GM18508 (cell line): ENCODE measurements at regions not wholly inside any gene's neighbourhood (a gene's known extent, or its start where the extent isn't known, plus 50 kb on each side); places are given as distances from the start of the nearest gene placed in this dataset.
"Not testable (repeated sequence)": the region's sequence is repeated elsewhere in the genome, so short reads cannot be mapped to it uniquely, and the experiment has no call there.

Experiments
- ATAC-seq: cut with Tn5 transposase; IDR thresholded peaks from one replicate; pipeline ENCODE4 v1.9.1; 2021; ENCODE audit warnings: moderate number of reproducible peaks; ENCODE audit not compliant: insufficient read depth, unreplicated experiment

GRCh38 chr9:16052757-16053530, 500.1 kb downstream of the CCDC171 start:
- no peak for ATAC-seq

- ATAC-seq: no peak
Measured at GRCh38 chr9:16057541-16057940, 504.7 kb downstream of the CCDC171 start.

DNA sequence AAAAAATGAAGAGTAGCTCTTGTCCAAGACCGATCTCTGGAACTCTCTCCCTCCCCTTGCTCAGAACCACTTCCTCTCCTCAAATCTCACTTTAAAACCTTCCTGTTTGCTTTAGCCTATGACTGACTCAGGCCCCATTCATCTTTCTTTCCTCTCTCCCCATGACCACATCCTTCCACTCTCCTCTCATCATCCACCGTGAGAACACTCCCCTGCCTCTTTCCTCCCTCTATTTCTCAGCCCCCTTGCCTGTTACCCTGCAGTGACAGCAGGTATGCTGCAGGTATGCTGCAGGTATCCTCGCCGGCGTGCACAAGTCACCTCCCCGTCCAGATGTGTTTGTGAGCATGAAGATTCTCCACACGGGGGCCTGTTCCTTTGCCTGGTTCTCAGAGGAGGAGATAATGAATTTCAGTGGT, 505.3 kb downstream of the CCDC171 start:
- ATAC-seq: no peak

GRCh38 chr9:16060436-16061129, 507.7 kb downstream of the CCDC171 start:
- peak; percentile 47 for ATAC-seq

DNA sequence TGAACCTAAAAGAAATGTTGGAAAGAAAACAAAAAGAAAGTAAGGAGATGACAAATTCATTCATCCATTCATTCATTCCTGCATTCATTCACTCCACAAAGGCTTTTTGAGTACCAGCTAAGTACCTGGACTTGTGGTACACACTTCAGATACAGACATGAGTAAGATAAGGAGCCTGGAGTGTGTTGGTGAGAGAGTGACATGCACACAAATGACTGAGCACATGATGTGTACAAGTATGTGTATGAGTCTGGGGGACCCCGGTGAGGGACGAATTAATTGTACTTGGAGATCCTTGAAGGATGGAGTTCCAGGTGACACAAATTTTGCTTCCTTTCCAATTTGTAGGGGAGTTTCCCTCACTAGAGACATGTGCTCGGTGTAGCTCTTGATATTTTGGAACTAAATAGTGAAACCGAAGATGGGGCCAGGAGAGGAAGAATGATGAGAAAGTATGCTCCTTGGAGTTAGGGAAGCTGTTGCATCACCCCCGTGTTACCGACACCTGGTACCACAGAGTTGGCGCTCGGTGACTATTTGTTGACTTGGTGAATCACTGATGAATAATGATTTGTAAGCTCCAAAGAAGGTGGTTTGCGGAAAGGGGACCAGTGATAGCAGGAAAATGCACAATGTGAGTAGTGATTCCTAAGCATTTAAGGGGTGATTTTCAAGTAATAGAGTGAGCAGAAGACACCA, 509.8 kb downstream of the CCDC171 start:
- no peak for ATAC-seq

- no peak for ATAC-seq
Measured at GRCh38 chr9:16063241-16063591, 510.4 kb downstream of the CCDC171 start.

DNA sequence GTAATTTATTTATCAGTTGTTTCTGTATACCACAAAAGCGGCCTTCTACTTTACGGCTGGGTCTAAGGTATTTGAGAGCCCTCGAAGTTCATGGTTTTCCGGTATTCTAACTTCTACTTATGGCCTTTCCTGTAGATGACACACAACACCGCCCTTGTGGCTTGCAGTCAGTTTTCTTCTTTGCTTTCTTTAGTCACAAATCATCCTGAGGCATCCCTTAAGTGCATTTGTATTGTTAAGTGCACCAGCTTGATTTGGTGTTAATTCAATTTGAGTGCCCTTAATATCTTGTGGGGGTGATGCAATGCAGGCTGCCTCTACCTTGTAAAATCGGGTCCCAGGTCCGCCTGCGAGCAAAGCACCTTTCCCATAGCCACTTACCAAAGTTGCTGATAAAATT, 511.9 kb downstream of the CCDC171 start:
- ATAC-seq: no peak

DNA sequence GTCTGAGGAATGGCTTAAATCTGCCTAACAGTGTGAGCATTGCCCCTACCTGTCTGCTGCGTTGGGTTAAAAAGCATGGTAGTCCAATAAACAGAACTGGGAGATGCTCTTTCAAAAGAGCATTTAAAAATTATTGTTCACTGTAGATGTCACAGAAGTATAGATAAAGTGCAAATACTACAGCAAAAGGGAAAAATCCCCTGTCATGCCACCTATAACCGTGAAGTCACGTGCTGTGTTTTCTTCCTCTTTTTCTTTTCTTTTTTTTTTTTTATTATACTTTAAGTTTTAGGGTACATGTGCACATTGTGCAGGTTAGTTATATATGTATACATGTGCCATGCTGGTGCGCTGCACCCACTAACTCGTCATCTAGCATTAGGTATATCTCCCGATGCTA, 513.4 kb downstream of the CCDC171 start:
- not testable (repeated sequence) for ATAC-seq

DNA sequence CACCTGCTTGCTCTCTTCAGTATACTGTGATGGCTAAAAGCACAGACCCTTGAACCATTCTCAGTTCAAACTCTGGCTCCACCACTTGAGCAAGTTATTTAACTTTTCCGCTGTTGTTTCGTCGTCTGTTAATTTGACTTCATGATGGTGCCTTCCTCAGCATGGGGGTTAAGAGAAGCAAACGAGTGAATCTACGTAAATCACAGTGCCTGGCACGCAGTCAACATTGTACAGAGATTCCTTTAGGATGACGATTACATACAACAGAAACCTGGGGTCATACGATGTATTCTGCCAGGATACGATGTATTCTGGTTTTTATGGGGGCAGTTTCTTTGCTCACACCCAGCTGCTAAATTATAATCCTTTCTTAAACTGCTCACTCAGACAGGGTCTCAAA, 515.6 kb downstream of the CCDC171 start:
- ATAC-seq: no peak

DNA sequence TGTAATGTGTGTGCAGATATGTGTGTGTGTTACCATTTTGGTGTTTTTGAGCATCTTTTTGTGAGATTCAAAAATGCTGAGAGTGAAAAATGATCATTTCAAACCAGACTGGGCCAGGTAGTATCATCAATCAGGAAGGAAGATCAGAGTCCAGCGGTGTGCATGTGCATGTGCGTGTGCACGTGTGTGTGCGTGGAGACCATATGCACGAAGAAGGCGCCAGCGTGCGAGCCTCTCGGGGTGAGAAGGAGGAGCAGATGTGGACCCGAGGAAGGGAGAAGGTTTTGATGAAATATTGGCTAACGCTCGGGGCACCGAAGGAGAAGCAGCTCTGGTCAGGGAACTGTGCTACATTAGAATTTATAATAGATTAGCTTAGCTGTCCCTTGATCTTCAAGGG, 516.4 kb downstream of the CCDC171 start:
- no peak for ATAC-seq

- no peak for ATAC-seq
Measured at GRCh38 chr9:16069671-16070454, 517.0 kb downstream of the CCDC171 start.

DNA sequence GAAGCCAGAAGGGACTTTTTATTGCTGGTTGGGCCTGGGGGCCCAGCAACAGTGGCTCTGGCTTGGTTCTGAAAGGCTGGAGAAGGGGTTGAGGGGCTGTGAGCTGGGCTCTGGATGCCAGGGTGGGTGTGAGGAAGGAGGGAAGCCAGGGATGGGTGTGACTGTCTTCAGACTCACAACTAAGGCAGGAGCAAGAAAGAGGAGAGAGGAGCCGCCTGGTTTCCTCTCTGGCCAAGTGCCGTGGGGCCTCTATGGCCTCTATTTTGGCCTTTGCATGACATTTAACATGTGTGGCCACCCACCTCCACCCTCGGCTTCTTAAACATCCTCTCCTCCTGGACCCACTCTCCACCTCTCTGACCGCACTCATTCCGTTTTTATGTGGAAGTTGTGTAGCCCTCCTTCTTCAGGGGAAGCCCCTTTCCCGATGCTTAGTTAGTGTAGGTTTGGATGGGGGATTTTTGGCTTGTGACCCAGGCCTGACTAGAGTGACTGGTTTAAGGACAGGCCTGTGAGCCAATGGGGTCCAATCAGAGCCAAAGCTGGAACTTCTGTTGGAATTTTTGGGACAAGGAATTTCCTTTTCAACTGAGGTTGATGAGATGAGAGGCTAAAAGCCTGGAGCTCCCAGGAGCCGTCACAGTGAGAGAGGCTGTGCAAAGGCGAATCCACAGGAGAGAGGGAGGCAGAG, 517.8 kb downstream of the CCDC171 start:
- ATAC-seq: no peak

DNA sequence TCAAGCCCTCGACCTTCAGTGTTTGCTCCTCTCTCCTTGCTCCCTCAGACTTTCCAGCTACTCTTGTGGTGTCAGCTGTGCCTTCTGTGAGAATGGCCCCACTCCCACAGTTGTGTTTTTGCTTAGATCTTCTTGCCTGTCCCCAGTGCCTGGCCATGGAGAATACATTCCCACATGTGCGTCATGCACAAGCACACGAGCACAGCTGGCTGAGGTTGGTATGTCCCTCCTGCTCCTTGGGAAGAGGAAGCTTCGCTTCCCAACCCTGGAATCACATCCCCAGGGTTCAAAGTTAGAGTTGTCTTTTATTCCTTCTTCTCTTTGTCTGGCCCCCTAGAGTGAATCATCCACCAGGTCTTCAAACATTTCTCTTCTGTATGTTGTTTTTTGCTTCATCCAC, 518.6 kb downstream of the CCDC171 start:
- ATAC-seq: no peak

DNA sequence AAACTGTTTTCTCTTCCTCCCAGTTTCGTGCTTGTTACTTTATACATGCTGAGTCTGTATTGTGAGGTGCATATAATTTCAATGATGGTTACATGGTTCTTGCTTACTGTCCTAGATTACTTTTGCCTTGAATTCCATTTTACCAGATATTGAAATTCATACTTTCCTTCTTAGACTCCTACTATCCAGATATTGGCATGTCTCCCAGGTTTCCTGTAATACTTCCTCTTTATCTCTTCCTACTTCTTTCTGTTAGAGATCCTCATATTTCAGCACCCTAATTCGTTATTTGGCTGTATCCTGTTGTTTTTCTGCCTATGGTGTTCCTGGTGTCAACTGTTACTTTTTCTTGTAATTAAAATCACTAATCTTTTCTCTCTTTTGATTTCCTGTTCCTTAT, 522.1 kb downstream of the CCDC171 start:
- ATAC-seq: no peak

GRCh38 chr9:16075696-16076095, 522.9 kb downstream of the CCDC171 start:
- no peak for ATAC-seq

- no peak for ATAC-seq
Measured at GRCh38 chr9:16076511-16076910, 523.7 kb downstream of the CCDC171 start.

- no peak for ATAC-seq
Measured at GRCh38 chr9:16082796-16083195, 530.0 kb downstream of the CCDC171 start.

DNA sequence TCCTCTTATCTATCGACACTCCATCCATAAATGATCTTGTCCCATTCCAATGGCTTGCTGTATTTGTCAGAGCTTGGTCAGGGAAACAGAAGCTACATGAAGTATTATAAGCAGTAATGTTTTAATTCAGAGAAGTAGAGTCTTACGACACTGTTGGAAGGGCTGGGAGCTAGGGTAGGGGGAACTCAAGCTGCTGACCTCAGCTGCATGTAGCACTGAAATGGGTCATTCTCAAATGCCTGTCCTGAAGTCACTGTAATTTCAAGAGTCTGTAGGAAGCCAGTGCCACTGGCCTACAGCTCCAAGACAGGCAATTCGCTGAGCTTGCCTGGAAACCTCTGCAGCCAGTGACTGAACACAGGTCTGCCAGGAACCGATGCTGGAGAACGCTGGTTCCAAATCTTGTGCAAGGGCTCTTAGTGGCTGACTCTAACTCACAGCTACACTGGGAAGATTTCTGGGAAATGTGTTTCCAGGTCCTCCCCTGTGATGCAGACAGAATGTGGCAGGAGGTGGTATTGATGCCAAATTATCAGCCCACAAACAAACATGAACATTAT, 532.4 kb downstream of the CCDC171 start:
- ATAC-seq: no peak

DNA sequence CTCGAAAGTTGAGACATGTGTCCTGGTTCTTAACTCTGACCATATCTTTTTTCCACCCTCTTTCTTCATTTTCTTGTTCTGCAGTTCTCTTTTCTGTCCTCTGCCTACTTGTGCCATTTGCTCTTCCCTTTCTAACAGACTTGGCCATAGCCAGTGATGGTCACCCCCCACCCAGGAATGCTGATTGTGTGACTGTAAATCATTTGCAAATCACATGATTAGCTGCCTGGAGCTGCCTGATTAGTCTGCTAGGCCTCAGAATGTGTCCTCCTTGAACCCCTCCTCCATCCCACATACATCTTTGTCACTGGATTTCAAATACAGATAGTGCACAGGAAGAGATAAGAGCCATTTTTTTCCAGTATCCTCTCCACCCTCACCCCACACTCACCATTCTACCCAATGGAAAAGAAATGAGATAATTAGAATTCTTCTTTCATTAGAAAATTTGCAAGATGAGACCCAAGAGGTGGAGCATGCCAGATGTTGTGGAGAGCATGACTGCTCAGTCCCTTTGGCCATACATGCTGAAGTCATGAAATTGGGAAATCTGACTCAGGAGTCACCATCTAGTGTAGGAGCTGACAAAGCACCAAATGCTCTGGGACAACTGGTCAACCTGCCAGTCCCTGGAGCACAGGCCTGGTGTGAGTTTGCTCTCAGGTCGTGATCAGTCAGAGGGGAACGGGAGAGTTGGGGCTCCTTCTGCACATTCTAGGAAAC, 538.2 kb downstream of the CCDC171 start:
- ATAC-seq: no peak
